Mesenchymal stem cell (in vitro differentiated cells and primary cell): ENCODE measurements at regions not wholly inside any gene's neighbourhood (a gene's known extent, or its start where the extent isn't known, plus 50 kb on each side); places are given as distances from the start of the nearest gene placed in this dataset.
"Not testable (repeated sequence)": the region's sequence is repeated elsewhere in the genome, so short reads cannot be mapped to it uniquely, and the experiment has no call there.

Experiments used
- DNase-seq: peaks from one replicate; pipeline ENCODE4 v3.0.0-alpha.2; 2013
- H2AFZ ChIP-seq: one replicate; pipeline ENCODE4 v1.6.1; 2013; ENCODE audit warnings: low read depth, mild to moderate bottlenecking, control low read depth, inconsistent platforms, low read length, moderate library complexity
- H2AK5ac ChIP-seq: 2 replicates; pipeline ENCODE4 v1.6.1; 2013; ENCODE audit warnings: low read length, moderate library complexity, mild to moderate bottlenecking, inconsistent platforms; ENCODE audit not compliant: severe bottlenecking
- H2BK120ac ChIP-seq: one replicate; pipeline ENCODE4 v1.6.1; 2013; ENCODE audit warnings: low read depth, mild to moderate bottlenecking, inconsistent platforms, low read length, moderate library complexity
- H2BK12ac ChIP-seq, 2 experiments: one replicate each; pipeline ENCODE4 v1.6.1; 2013; ENCODE audit warnings: inconsistent platforms in 2 of 2, low read length in 2 of 2, mild to moderate bottlenecking in 2 of 2, moderate library complexity in 2 of 2, control low read depth in 1 of 2
- H2BK15ac ChIP-seq: one replicate; pipeline ENCODE4 v1.6.1; 2013; ENCODE audit warnings: mild to moderate bottlenecking, low read depth, inconsistent platforms; ENCODE audit not compliant: poor library complexity, severe bottlenecking
- H2BK5ac ChIP-seq: 2 replicates; pipeline ENCODE4 v1.6.1; 2013; ENCODE audit warnings: low read depth, mild to moderate bottlenecking, low read length, control low read depth, inconsistent platforms; ENCODE audit not compliant: poor library complexity, severe bottlenecking
- H3K14ac ChIP-seq, 2 experiments: one replicate each; pipeline ENCODE4 v1.6.1; 2013; ENCODE audit warnings: inconsistent platforms in 2 of 2, low read length in 2 of 2, control low read depth in 1 of 2, mild to moderate bottlenecking in 1 of 2, moderate library complexity in 1 of 2
- H3K18ac ChIP-seq, 2 experiments: one replicate each; pipeline ENCODE4 v1.6.1; 2013; ENCODE audit warnings: inconsistent platforms in 2 of 2, low read length in 2 of 2, control low read depth in 1 of 2, low read depth in 1 of 2, mild to moderate bottlenecking in 1 of 2
- H3K23ac ChIP-seq, 2 experiments: one replicate each; pipeline ENCODE4 v1.6.1; 2013; ENCODE audit warnings: inconsistent platforms in 2 of 2, low read length in 2 of 2, mild to moderate bottlenecking in 2 of 2, moderate library complexity in 2 of 2, control low read depth in 1 of 2
- H3K27ac ChIP-seq: 2 replicates; pipeline ENCODE4 v1.5.1; 2013; ENCODE audit warnings: mild to moderate bottlenecking, moderate library complexity, low read length, control low read depth, inconsistent platforms; ENCODE audit not compliant: poor library complexity, severe bottlenecking
- H3K27me3 ChIP-seq, 2 experiments: 2 replicates each; pipeline versions ENCODE4 v1.6.1 to v1.7.0; 2013; ENCODE audit warnings: low read length in 2 of 2, mild to moderate bottlenecking in 2 of 2, moderate library complexity in 2 of 2, control low read depth in 1 of 2, inconsistent platforms in 1 of 2; ENCODE audit not compliant: control insufficient read depth in 1 of 2, insufficient read depth in 1 of 2
- H3K36me3 ChIP-seq, 2 experiments: 2 replicates each; pipeline versions ENCODE4 v1.6.1 to v1.7.0; 2013; ENCODE audit warnings: low read length in 2 of 2, control low read depth in 1 of 2, inconsistent platforms in 1 of 2, low read depth in 1 of 2, mild to moderate bottlenecking in 1 of 2; ENCODE audit not compliant: insufficient read depth in 2 of 2, control insufficient read depth in 1 of 2
- H3K4ac ChIP-seq, 2 experiments: one replicate each; pipeline ENCODE4 v1.6.1; 2013; ENCODE audit warnings: inconsistent platforms in 2 of 2, low read length in 2 of 2, mild to moderate bottlenecking in 2 of 2, moderate library complexity in 2 of 2, control low read depth in 1 of 2, low read depth in 1 of 2
- H3K4me1 ChIP-seq: 2 replicates; pipeline ENCODE4 v1.6.1; 2013; ENCODE audit warnings: low read depth, low read length, control low read depth; ENCODE audit not compliant: control insufficient read depth, insufficient read depth
- H3K4me2 ChIP-seq: 2 replicates; pipeline ENCODE4 v1.6.1; 2013; ENCODE audit warnings: low read length, mild to moderate bottlenecking, inconsistent platforms; ENCODE audit not compliant: poor library complexity, severe bottlenecking
- H3K4me3 ChIP-seq, 2 experiments: 2 replicates each; pipeline versions ENCODE4 v1.5.1 to v1.7.0; 2013; ENCODE audit warnings: low read length in 2 of 2, mild to moderate bottlenecking in 2 of 2, control low read depth in 1 of 2, low read depth in 1 of 2; ENCODE audit not compliant: insufficient read depth in 1 of 2
- H3K79me1 ChIP-seq: replicated peaks from 2 replicates; pipeline ENCODE4 v1.6.1; 2013; ENCODE audit warnings: mild to moderate bottlenecking, control low read depth, low read length, inconsistent platforms; ENCODE audit not compliant: poor library complexity, severe bottlenecking
- H3K9ac ChIP-seq: 2 replicates; pipeline ENCODE4 v1.7.0; 2013; ENCODE audit warnings: mild to moderate bottlenecking, low read length, moderate library complexity
- H3K9me3 ChIP-seq: 2 replicates; pipeline ENCODE4 v1.7.0; 2013; ENCODE audit warnings: mild to moderate bottlenecking, low read length; ENCODE audit not compliant: control insufficient read depth
- H4K8ac ChIP-seq: one replicate; pipeline ENCODE4 v1.6.1; 2013; ENCODE audit warnings: inconsistent platforms, mild to moderate bottlenecking, low read length, moderate library complexity
- H4K91ac ChIP-seq: one replicate; pipeline ENCODE4 v1.6.1; 2013; ENCODE audit warnings: mild to moderate bottlenecking, low read length, inconsistent platforms
- WGBS: methylation state at CpG from one replicate; pipeline ENCODE4 v1.1.7; 2013; ENCODE audit warnings: mixed read lengths; 5-methylcytosine and 5-hydroxymethylcytosine counted together

DNA sequence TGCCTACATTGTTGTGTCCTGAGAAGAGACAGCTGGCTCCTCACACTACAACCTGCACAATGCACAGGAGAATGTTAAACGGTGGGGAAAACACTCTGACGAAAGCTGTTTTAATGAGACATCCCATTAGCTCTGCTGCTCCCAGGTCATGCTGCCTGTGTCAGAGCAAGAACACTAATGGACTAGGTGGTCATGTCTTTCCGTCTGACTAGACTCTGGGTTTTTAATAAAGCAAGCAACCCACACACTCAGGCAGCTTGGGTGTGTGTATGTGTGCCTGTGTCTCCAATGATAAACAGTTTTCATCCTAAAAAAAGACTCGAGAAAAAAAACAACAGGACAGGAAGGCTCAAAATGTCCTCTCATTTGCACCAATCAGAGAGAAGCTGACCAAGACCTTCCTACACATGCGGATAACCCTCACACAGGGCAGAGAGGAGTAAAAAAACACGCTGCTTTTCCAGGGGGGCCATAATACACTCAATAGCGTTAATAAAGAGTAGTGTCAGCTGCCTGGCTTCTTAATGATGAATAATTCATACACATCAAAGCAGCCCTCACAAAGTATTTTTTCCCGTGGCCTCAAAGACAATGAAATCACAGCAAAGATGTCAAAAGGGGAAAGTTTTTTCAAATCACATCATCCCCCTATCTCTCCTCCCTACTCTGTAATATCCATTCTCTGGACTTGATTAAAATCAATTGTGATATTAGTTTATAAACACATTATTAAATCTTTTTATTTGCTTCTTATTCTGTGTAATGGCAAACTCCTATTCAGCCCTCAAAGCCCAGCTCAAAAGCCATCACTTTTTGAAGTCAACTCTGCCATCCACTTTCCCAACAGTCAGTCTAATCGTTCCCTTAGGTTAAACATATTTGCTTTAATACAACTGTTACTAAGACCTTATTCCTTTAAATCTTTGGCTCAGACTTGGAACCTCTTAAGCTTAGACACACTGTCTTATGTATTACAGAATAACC, 244.2 kb upstream of the CDH11 start:
- H3K9me3 ChIP-seq: no peaks in the 10 kb centered on the region
- H4K91ac ChIP-seq: no peak overlapping the region
- DNase-seq: no peak
- no peak overlapping the region for H2BK5ac ChIP-seq
- no peak overlapping the region for H3K14ac ChIP-seq
- H4K8ac ChIP-seq: no peak overlapping the region
- no peak overlapping the region for H3K27ac ChIP-seq
- no peak overlapping the region for H3K18ac ChIP-seq
- H3K79me1 ChIP-seq: no peaks in the 10 kb centered on the region
- no peak overlapping the region for H2BK15ac ChIP-seq
- no peaks in the 10 kb centered on the region for H3K4me1 ChIP-seq
- WGBS: 79% methylated on average over 9 of the region's 9 CpGs
- H2BK12ac ChIP-seq: no peak overlapping the region
- no peak overlapping the region for H2BK120ac ChIP-seq
- H3K9ac ChIP-seq: no peak overlapping the region
- no peak overlapping the region for H3K4me3 ChIP-seq
- H3K36me3 ChIP-seq: no peaks in the 10 kb centered on the region
- H3K4ac ChIP-seq: no peak overlapping the region
- H2AK5ac ChIP-seq: no peak overlapping the region
- no peaks in the 10 kb centered on the region for H3K27me3 ChIP-seq
- H3K23ac ChIP-seq: no peak overlapping the region
- H2AFZ ChIP-seq: no peak overlapping the region
- no peak overlapping the region for H3K4me2 ChIP-seq

DNA sequence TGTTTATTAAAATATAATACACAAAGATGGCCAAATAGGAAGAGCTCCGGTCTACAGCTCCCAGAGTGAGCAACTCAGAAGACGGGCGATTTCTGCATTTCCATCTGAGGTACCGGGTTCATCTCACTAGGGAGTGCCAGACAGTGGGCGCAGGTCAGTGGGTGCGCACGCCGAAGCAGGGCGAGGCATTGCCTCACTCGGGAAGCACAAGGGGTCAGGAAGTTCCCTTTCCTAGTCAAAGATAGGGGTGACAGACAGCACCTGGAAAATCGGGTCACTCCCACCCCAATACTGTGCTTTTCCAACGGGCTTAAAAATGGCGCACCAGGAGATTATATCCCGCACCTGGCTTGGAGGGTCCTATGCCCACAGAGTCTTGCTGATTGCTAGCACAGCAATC, 234.9 kb upstream of the CDH11 start:
- not testable (repeated sequence) for H3K14ac ChIP-seq, DNase-seq, H2BK5ac ChIP-seq, H4K91ac ChIP-seq, H2BK15ac ChIP-seq, H2AK5ac ChIP-seq, H3K36me3 ChIP-seq, H2AFZ ChIP-seq, H3K27me3 ChIP-seq, H2BK120ac ChIP-seq, H3K79me1 ChIP-seq, H3K4me1 ChIP-seq, H3K9ac ChIP-seq, H3K18ac ChIP-seq, H2BK12ac ChIP-seq, H3K4me2 ChIP-seq, H4K8ac ChIP-seq, H3K4me3 ChIP-seq, H3K4ac ChIP-seq, H3K27ac ChIP-seq, H3K23ac ChIP-seq
- H3K9me3 ChIP-seq: peaks cover 11% of the 10 kb centered on the region
- WGBS: 93% methylated on average over 14 of the region's 14 CpGs

DNA sequence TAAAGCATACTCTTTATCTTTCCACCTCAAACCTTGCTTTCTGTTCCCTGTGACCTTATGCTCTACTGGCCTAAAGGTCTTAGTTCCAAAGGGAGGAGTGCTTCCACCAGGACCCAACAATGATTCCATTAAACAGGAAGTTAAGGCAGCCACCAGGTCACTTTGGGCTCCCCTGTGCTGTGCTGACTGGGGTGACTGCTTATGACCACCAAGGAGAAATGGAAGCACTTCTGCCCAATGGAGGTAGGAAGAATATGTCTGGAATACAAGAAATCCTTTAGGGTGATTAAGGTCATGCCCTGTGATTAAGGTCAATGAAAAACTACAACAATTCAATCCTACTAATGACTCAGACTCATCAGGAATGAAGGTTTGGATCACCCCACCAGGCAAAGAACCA, 233.8 kb upstream of the CDH11 start:
- H3K36me3 ChIP-seq: no peaks in the 10 kb centered on the region
- no peak overlapping the region for H2BK12ac ChIP-seq
- H3K9me3 ChIP-seq: peaks cover 11% of the 10 kb centered on the region
- no peak for DNase-seq
- H3K4me2 ChIP-seq: no peak overlapping the region
- no peak overlapping the region for H3K27ac ChIP-seq
- no peak overlapping the region for H3K4me3 ChIP-seq
- no peak overlapping the region for H3K23ac ChIP-seq
- no peaks in the 10 kb centered on the region for H3K4me1 ChIP-seq
- H3K27me3 ChIP-seq: no peaks in the 10 kb centered on the region
- H2BK5ac ChIP-seq: no peak overlapping the region
- no peak overlapping the region for H3K14ac ChIP-seq
- no peak overlapping the region for H3K9ac ChIP-seq
- no peak overlapping the region for H2BK120ac ChIP-seq
- H2AK5ac ChIP-seq: no peak overlapping the region
- no peak overlapping the region for H4K91ac ChIP-seq
- no peak overlapping the region for H3K18ac ChIP-seq
- H3K79me1 ChIP-seq: no peaks in the 10 kb centered on the region
- H2AFZ ChIP-seq: no peak overlapping the region
- no peak overlapping the region for H2BK15ac ChIP-seq
- H3K4ac ChIP-seq: no peak overlapping the region
- H4K8ac ChIP-seq: no peak overlapping the region

DNA sequence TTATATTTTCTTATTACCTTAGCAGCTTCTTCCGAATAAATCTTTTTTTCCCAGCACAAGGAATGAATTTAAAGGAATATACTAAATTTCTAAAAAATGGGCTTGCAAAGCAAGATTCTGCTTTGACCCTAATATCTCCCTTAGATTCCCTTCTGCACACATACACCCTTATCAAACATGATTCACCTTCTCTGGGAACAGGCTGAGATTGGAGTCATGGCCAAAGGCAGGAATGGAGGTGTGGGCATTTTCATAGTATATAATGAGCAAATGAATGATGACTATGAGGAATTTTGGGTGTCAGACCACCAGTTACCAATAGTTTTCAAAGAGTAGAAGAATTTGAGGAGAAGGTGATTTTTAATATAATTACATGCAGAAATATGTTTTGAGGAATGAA, 231.3 kb upstream of the CDH11 start:
- H4K91ac ChIP-seq: no peak overlapping the region

More for the DNA sequence above, 231.3 kb upstream of the CDH11 start:
- DNase-seq: no peak
- no peak overlapping the region for H3K23ac ChIP-seq
- no peak overlapping the region for H2BK15ac ChIP-seq
- H3K9ac ChIP-seq: no peak overlapping the region
- H2BK120ac ChIP-seq: no peak overlapping the region
- no peak overlapping the region for H2AFZ ChIP-seq
- no peak overlapping the region for H3K4me2 ChIP-seq
- no peak overlapping the region for H3K27ac ChIP-seq
- peaks cover 11% of the 10 kb centered on the region for H3K9me3 ChIP-seq
- H3K36me3 ChIP-seq: no peaks in the 10 kb centered on the region
- no peak overlapping the region for H2BK12ac ChIP-seq
- H2BK5ac ChIP-seq: no peak overlapping the region
- H4K8ac ChIP-seq: no peak overlapping the region
- no peaks in the 10 kb centered on the region for H3K79me1 ChIP-seq
- no peak overlapping the region for H3K18ac ChIP-seq
- no peaks in the 10 kb centered on the region for H3K4me1 ChIP-seq
- no peak overlapping the region for H3K4ac ChIP-seq
- H3K4me3 ChIP-seq: no peak overlapping the region
- no CpG with 5 or more reads among the region's 1 CpG for WGBS
- H2AK5ac ChIP-seq: no peak overlapping the region
- no peak overlapping the region for H3K14ac ChIP-seq
- no peaks in the 10 kb centered on the region for H3K27me3 ChIP-seq
